ENCODE measurements at regions not wholly inside any gene's neighbourhood (a gene's known extent, or its start where the extent isn't known, plus 50 kb on each side); places are given as distances from the start of the nearest gene placed in this dataset.

GRCh38 chr2:58957188-58957840 lies 716.2 kb upstream of the FANCL start:
- DNase-seq (ENCODE audit: low read depth): no peak

GRCh38 chr2:58954880-58955385 lies 713.8 kb upstream of the FANCL start:
- no peak for DNase-seq (ENCODE audit: low read depth)

GRCh38 chr2:58951722-58952121 lies 710.6 kb upstream of the FANCL start:
- no peak for DNase-seq (ENCODE audit: low read depth)

- no peak for DNase-seq (ENCODE audit: low read depth)
Observed at GRCh38 chr2:58950795-58951462, 709.8 kb upstream of the FANCL start.

GRCh38 chr2:58939388-58939787 lies 698.3 kb upstream of the FANCL start:
- DNase-seq (ENCODE audit: low read depth): no peak

- DNase-seq (ENCODE audit: low read depth): no peak
Observed at GRCh38 chr2:58938988-58939387, 697.9 kb upstream of the FANCL start.

GRCh38 chr2:58932801-58933200 lies 691.7 kb upstream of the FANCL start:
- no peak for DNase-seq (ENCODE audit: low read depth)

- no peak for DNase-seq (ENCODE audit: low read depth)
Observed at GRCh38 chr2:58930537-58930936, 689.4 kb upstream of the FANCL start.

GRCh38 chr2:58928973-58929372 lies 687.8 kb upstream of the FANCL start:
- no peak for DNase-seq (ENCODE audit: low read depth)

GRCh38 chr2:58928391-58928790 lies 687.3 kb upstream of the FANCL start:
- no peak for DNase-seq (ENCODE audit: low read depth)

GRCh38 chr2:58926112-58926511 lies 685.0 kb upstream of the FANCL start:
- DNase-seq (ENCODE audit: low read depth): no peak

- no peak for DNase-seq (ENCODE audit: low read depth)
Observed at GRCh38 chr2:58925676-58926081, 684.6 kb upstream of the FANCL start.

- no peak for DNase-seq (ENCODE audit: low read depth)
Observed at GRCh38 chr2:58923869-58924268, 682.7 kb upstream of the FANCL start.

- DNase-seq (ENCODE audit: low read depth): no peak
Observed at GRCh38 chr2:58922245-58922644, 681.1 kb upstream of the FANCL start.

- DNase-seq (ENCODE audit: low read depth): no peak
Observed at GRCh38 chr2:58921676-58922075, 680.6 kb upstream of the FANCL start.

GRCh38 chr2:58920001-58920400 lies 678.9 kb upstream of the FANCL start:
- DNase-seq (ENCODE audit: low read depth): no peak

GRCh38 chr2:58919316-58919715 lies 678.2 kb upstream of the FANCL start:
- no peak for DNase-seq (ENCODE audit: low read depth)

- DNase-seq (ENCODE audit: low read depth): no peak
Observed at GRCh38 chr2:58918141-58918540, 677.0 kb upstream of the FANCL start.

- DNase-seq (ENCODE audit: low read depth): no peak
Observed at GRCh38 chr2:58917596-58917995, 676.5 kb upstream of the FANCL start.

- no peak for DNase-seq (ENCODE audit: low read depth)
Observed at GRCh38 chr2:58916063-58916462, 674.9 kb upstream of the FANCL start.

- DNase-seq (ENCODE audit: low read depth): no peak
Observed at GRCh38 chr2:58914733-58915505, 673.8 kb upstream of the FANCL start.

GRCh38 chr2:58913082-58913726 lies 672.1 kb upstream of the FANCL start:
- DNase-seq (ENCODE audit: low read depth): no peak

- DNase-seq (ENCODE audit: low read depth): no peak
Observed at GRCh38 chr2:58911877-58912276, 670.8 kb upstream of the FANCL start.

Measured in CMK (cell line).